ENCODE measurements at regions not wholly inside any gene's neighbourhood (a gene's known extent, or its start where the extent isn't known, plus 50 kb on each side); places are given as distances from the start of the nearest gene placed in this dataset.

GRCh38 chr5:91706785-91707520 is 323.8 kb upstream of the ARRDC3 start:
- no peak for DNase-seq (ENCODE audit: low read depth)
- no peak for TF ChIP-seq CTCF (IDR thresholded peaks at IDR 0.05; ENCODE audit: control insufficient read depth, insufficient read depth, low read depth, low read length, missing control alignments)
- no peak overlapping the region for H3K4me3 ChIP-seq (ENCODE audit: control insufficient read depth, low read depth, low read length)

- no peak for DNase-seq (ENCODE audit: low read depth)
- H3K4me3 ChIP-seq (ENCODE audit: control insufficient read depth, low read depth, low read length), result no peak overlapping the region
- TF ChIP-seq CTCF (IDR thresholded peaks at IDR 0.05; ENCODE audit: control insufficient read depth, insufficient read depth, low read depth, low read length, missing control alignments), result no peak
Observed at GRCh38 chr5:91703128-91703527, 320.0 kb upstream of the ARRDC3 start.

- TF ChIP-seq CTCF (IDR thresholded peaks at IDR 0.05; ENCODE audit: control insufficient read depth, insufficient read depth, low read depth, low read length, missing control alignments), result no peak
- no peak overlapping the region for H3K4me3 ChIP-seq (ENCODE audit: control insufficient read depth, low read depth, low read length)
- no peak for DNase-seq (ENCODE audit: low read depth)
Observed at GRCh38 chr5:91699429-91699828, 316.3 kb upstream of the ARRDC3 start.

- no peak overlapping the region for H3K4me3 ChIP-seq (ENCODE audit: control insufficient read depth, low read depth, low read length)
- no peak for DNase-seq (ENCODE audit: low read depth)
- TF ChIP-seq CTCF (IDR thresholded peaks at IDR 0.05; ENCODE audit: control insufficient read depth, insufficient read depth, low read depth, low read length, missing control alignments), result no peak
Observed at GRCh38 chr5:91691592-91691991, 308.5 kb upstream of the ARRDC3 start.

GRCh38 chr5:91690921-91691320 is 307.8 kb upstream of the ARRDC3 start:
- TF ChIP-seq CTCF (IDR thresholded peaks at IDR 0.05; ENCODE audit: control insufficient read depth, insufficient read depth, low read depth, low read length, missing control alignments), result no peak
- no peak for DNase-seq (ENCODE audit: low read depth)
- no peak overlapping the region for H3K4me3 ChIP-seq (ENCODE audit: control insufficient read depth, low read depth, low read length)

GRCh38 chr5:91687430-91687829 is 304.3 kb upstream of the ARRDC3 start:
- no peak for TF ChIP-seq CTCF (IDR thresholded peaks at IDR 0.05; ENCODE audit: control insufficient read depth, insufficient read depth, low read depth, low read length, missing control alignments)
- no peak overlapping the region for H3K4me3 ChIP-seq (ENCODE audit: control insufficient read depth, low read depth, low read length)
- no peak for DNase-seq (ENCODE audit: low read depth)

Data from AG09309 (cell line).